ENCODE measurements at regions not wholly inside any gene's neighbourhood (a gene's known extent, or its start where the extent isn't known, plus 50 kb on each side); places are given as distances from the start of the nearest gene placed in this dataset.

DNA sequence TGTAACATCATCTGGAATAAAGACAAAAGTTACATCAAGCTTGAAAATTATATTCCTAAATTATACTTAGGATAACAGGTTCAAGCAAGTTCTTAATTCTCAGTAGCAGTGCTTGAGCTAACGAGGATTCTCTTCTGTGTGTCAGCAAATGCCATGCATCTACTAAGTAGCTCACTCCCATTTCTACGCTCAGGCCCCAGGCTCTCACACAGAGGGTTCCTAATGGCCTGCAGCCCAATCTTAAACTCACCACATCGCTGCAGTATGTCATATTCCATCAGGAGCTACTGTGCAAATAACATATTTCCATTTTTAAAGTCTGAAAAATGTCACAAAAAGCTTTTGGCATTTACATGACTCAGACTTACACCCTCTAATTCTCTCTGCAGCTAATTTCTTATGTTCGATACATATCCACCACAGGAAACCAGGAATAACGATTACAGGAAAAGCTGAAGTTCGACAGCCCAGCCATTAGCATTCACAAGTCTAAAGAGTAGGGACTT is 474.8 kb downstream of the EFNA5 start:
- Histone ChIP-seq H3K36me3 (no peaks in the 10 kb centered on the region), H3K27me3 (no peaks in the 10 kb centered on the region), H3K27ac (no peak overlapping the region), H3K9me3 (no peaks in the 10 kb centered on the region), H3K4me1 (no peaks in the 10 kb centered on the region), H3K4me3 (no peak overlapping the region)
- ATAC-seq (no peak), DNase-seq (no peak)
- TF ChIP-seq, protein P1, sequence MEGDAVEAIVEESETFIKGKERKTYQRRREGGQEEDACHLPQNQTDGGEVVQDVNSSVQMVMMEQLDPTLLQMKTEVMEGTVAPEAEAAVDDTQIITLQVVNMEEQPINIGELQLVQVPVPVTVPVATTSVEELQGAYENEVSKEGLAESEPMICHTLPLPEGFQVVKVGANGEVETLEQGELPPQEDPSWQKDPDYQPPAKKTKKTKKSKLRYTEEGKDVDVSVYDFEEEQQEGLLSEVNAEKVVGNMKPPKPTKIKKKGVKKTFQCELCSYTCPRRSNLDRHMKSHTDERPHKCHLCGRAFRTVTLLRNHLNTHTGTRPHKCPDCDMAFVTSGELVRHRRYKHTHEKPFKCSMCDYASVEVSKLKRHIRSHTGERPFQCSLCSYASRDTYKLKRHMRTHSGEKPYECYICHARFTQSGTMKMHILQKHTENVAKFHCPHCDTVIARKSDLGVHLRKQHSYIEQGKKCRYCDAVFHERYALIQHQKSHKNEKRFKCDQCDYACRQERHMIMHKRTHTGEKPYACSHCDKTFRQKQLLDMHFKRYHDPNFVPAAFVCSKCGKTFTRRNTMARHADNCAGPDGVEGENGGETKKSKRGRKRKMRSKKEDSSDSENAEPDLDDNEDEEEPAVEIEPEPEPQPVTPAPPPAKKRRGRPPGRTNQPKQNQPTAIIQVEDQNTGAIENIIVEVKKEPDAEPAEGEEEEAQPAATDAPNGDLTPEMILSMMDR (IDR thresholded peaks at IDR 0.05), result no peak
- intact Hi-C loops (cut with DNase I), result no loop called here

DNA sequence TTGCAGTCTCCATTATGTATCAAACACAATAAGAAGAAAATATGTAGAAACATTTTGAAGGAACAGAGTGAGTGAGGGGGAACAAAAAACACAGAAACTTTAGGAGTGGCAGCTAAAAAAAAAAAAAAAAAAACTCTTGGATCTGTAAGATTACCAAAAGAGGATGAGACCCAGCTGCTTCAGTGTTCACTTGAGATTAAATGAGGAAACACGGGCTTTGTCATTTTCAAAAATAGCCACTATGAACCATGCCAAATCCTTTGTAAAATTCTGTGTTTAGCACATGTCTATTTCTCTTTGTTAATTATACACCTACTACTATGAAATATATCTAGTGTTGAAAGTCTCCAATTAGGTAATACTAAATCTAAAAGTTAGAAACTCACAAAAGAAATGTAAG is 485.9 kb downstream of the EFNA5 start:
- no peak overlapping the region for H3K27ac ChIP-seq
- no peaks in the 10 kb centered on the region for H3K36me3 ChIP-seq
- no peaks in the 10 kb centered on the region for H3K27me3 ChIP-seq
- TF ChIP-seq, protein P1 (IDR thresholded peaks at IDR 0.05), result no peak
- DNase-seq (no peak), ATAC-seq (no peak)
- no peaks in the 10 kb centered on the region for H3K9me3 ChIP-seq
- H3K4me1 ChIP-seq, result no peaks in the 10 kb centered on the region
- intact Hi-C loops (cut with DNase I), result no loop called here
- no peak overlapping the region for H3K4me3 ChIP-seq

GRCh38 chr5:107184066-107184465 is 486.7 kb downstream of the EFNA5 start:
- ATAC-seq (no peak), DNase-seq (no peak)
- no peak overlapping the region for H3K4me3 ChIP-seq
- H3K27me3 ChIP-seq, result no peaks in the 10 kb centered on the region
- H3K4me1 ChIP-seq, result no peaks in the 10 kb centered on the region
- no peaks in the 10 kb centered on the region for H3K36me3 ChIP-seq
- no peaks in the 10 kb centered on the region for H3K9me3 ChIP-seq
- H3K27ac ChIP-seq, result no peak overlapping the region
- TF ChIP-seq, protein P1 (IDR thresholded peaks at IDR 0.05), result no peak
- intact Hi-C loops (cut with DNase I), result no loop called here

DNA sequence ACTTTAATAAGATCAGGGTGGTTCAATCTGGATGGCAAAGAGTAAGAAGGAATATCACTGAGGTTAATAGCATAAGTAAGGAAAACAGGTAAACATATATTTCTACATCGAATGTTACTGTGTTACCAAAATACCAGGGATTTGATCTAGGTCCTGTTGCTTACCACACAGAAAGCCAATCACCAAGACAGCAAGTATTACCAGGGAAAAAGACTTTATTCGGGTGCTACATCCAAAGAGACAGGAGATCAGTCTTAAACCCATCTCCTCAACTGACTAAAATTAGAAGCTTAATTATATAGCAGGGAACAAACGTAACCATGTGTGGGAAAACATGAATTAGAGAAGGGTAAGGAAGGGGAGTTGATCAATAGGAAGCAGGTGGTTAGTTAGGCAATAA is 500.1 kb downstream of the EFNA5 start:
- TF ChIP-seq, protein P1 (IDR thresholded peaks at IDR 0.05), result no peak
- intact Hi-C loops (cut with DNase I), result no loop called here
- Histone ChIP-seq H3K27me3 (no peaks in the 10 kb centered on the region), H3K4me3 (no peak overlapping the region), H3K36me3 (no peaks in the 10 kb centered on the region), H3K27ac (no peak overlapping the region), H3K9me3 (peaks cover 4% of the 10 kb centered on the region), H3K4me1 (no peaks in the 10 kb centered on the region)
- no peak for ATAC-seq
- DNase-seq, result no peak

DNA sequence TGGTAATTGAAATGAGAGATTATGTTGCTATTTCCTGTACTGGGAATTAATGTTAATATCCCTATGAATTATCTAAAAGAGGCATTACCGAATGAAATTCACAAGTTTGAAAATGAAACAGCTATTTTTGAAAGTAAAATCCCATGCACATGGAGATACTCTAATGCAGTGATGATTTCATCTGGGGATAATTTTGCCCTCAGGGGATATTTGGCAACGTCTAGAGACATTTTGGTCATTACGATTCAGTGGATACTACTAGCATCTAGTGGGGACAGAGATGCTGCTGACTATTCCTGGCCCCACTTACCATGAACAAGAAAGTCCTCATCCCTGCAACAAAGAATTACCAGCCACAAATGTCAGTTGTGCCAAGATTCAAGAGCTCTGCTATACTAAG is 500.9 kb downstream of the EFNA5 start:
- DNase-seq (no peak), ATAC-seq (no peak)
- H3K27ac ChIP-seq, result no peak overlapping the region
- no peak overlapping the region for H3K4me3 ChIP-seq
- H3K36me3 ChIP-seq, result no peaks in the 10 kb centered on the region
- H3K4me1 ChIP-seq, result no peaks in the 10 kb centered on the region
- H3K9me3 ChIP-seq, result peaks cover 4% of the 10 kb centered on the region
- H3K27me3 ChIP-seq, result no peaks in the 10 kb centered on the region
- TF ChIP-seq, protein P1 (IDR thresholded peaks at IDR 0.05), result no peak
- intact Hi-C loops (cut with DNase I), result no loop called here
